Mammary epithelial cell (primary cell): ENCODE measurements at regions not wholly inside any gene's neighbourhood (a gene's known extent, or its start where the extent isn't known, plus 50 kb on each side); places are given as distances from the start of the nearest gene placed in this dataset.

ENCODE experiments used
- EZH2 ChIP-seq: IDR thresholded peaks from 2 replicates; pipeline ENCODE4 v1.6.1; 2012; ENCODE audit warnings: low read length, inconsistent platforms, borderline replicate concordance
- TF ChIP-seq, protein P1 (sequence below), 2 donors: IDR thresholded peaks in 1 of 2; conservative IDR thresholded peaks in 1 of 2; 2 replicates each; pipeline ENCODE4 v1.5.1; 2011 to 2012; ENCODE audit warnings: inconsistent platforms in 2 of 2, low read length in 2 of 2, mild to moderate bottlenecking in 2 of 2, control low read depth in 1 of 2, low read depth in 1 of 2; ENCODE audit not compliant: insufficient read depth in 1 of 2; ENCODE audit errors: extremely low read depth in 1 of 2

DNA sequence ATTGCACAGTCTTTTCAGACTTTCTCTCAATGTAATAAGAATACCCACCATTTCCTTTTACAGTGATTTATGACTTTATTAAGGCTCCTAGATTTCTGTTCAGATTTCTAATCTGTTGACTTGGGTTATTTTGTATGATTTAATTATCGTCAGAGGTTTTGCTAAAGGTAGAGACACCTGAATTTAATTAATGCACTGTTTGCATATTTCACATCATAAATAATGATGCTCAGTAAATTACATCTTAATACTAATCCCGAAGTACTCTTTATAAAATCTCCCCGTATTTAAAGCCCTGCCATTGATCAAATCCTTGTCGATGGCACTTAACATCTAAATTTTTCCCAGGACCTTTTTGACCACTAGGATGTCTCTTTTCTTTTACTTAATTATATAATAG, 399.9 kb downstream of the MEIS1 start:
- TF ChIP-seq, protein P1, sequence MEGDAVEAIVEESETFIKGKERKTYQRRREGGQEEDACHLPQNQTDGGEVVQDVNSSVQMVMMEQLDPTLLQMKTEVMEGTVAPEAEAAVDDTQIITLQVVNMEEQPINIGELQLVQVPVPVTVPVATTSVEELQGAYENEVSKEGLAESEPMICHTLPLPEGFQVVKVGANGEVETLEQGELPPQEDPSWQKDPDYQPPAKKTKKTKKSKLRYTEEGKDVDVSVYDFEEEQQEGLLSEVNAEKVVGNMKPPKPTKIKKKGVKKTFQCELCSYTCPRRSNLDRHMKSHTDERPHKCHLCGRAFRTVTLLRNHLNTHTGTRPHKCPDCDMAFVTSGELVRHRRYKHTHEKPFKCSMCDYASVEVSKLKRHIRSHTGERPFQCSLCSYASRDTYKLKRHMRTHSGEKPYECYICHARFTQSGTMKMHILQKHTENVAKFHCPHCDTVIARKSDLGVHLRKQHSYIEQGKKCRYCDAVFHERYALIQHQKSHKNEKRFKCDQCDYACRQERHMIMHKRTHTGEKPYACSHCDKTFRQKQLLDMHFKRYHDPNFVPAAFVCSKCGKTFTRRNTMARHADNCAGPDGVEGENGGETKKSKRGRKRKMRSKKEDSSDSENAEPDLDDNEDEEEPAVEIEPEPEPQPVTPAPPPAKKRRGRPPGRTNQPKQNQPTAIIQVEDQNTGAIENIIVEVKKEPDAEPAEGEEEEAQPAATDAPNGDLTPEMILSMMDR (conservative IDR thresholded peaks at IDR 0.05 in 1 of 2, IDR thresholded peaks at IDR 0.05 in 1 of 2; ENCODE audit: extremely low read depth in 1 of 2, insufficient read depth in 1 of 2, low read depth in 1 of 2, low read length in 2 of 2), result no peak
- no peak for TF ChIP-seq EZH2
